ENCODE measurements at regions not wholly inside any gene's neighbourhood (a gene's known extent, or its start where the extent isn't known, plus 50 kb on each side); places are given as distances from the start of the nearest gene placed in this dataset.

DNA sequence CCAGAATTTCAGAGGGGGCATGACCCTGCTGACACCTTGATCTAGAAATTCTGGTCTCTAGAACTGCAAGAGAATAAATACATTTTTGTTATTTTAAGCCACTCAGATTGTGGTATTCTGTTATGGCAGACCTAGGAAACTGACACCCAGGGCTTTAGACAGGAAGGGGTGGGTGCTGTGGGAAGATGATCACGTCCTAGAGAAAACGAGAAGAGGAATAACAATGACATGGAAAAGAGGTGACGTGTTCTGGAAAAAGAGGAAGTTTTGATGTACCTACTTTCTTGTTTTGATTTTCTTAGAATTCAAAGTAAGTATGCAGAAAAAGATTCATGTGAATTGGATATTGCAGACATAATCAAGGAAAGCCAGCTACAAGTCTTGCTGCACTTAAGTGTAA is 232.9 kb upstream of the RUNX1 start:
- no peak for DNase-seq
- Histone ChIP-seq H4K20me1 (ENCODE audit: insufficient read depth) (no peaks in the 10 kb centered on the region), H3K9me3 (no peaks in the 10 kb centered on the region), H3K4me3 (ENCODE audit: low read depth in 2 of 2, low read length in 1 of 2) (no peak overlapping the region), H3K4me1 (ENCODE audit: control insufficient read depth in 1 of 2, insufficient read depth in 2 of 2, low read depth in 1 of 2, low read length in 1 of 2) (no peaks in the 10 kb centered on the region), H3F3A (replicated peaks; ENCODE audit: insufficient read depth) (no peaks in the 10 kb centered on the region), H3K9ac (no peak overlapping the region), H3K36me3 (replicated peaks in 1 of 2; ENCODE audit: control insufficient read depth in 1 of 2, insufficient read depth in 2 of 2, low read length in 1 of 2) (no peaks in the 10 kb centered on the region), H3K27ac (ENCODE audit: low read depth in 2 of 2, low read length in 1 of 2) (no peak overlapping the region), H3K4me2 (no peak overlapping the region), H3K79me2 (ENCODE audit: insufficient read depth) (no peaks in the 10 kb centered on the region), H3K27me3 (ENCODE audit: insufficient read depth) (no peaks in the 10 kb centered on the region), H2AFZ (ENCODE audit: low read depth) (no peak overlapping the region), H3K9me2 (no peaks in the 10 kb centered on the region)
- WGBS (ENCODE audit: low lambda C conversion rate) = 85% methylated on average over 3 of the region's 3 CpGs
- ChIA-PET POLR2A (no interaction called here), CTCF (no interaction called here)
- TF ChIP-seq GATA2 (CRISPR knock-in tag; IDR thresholded peaks at IDR 0.05) (no peak), SMC3 (IDR thresholded peaks at IDR 0.05; ENCODE audit: low read depth, low read length) (no peak), MEF2A (IDR thresholded peaks at IDR 0.05; ENCODE audit: borderline replicate concordance, low read depth) (no peak), FOXM1 (IDR thresholded peaks at IDR 0.05; ENCODE audit: low read depth) (no peak), JUND (IDR thresholded peaks at IDR 0.05) (no peak), RFX5 (IDR thresholded peaks at IDR 0.05; ENCODE audit: low read length) (no peak), CHD2 (IDR thresholded peaks at IDR 0.05; ENCODE audit: low read length, partially characterized antibody) (no peak), NFIC (IDR thresholded peaks at IDR 0.05; ENCODE audit: borderline replicate concordance) (no peak), TAF1 (IDR thresholded peaks at IDR 0.05; ENCODE audit: borderline replicate concordance, low read depth, low read length) (no peak), GABPA (IDR thresholded peaks at IDR 0.05; ENCODE audit: low read depth) (no peak), NRF1 (IDR thresholded peaks at IDR 0.05; ENCODE audit: low read depth, low read length) (no peak), RCOR1 (IDR thresholded peaks at IDR 0.05; ENCODE audit: low read length) (no peak), TCF12 (IDR thresholded peaks at IDR 0.05) (no peak), EP300 (IDR thresholded peaks at IDR 0.05; ENCODE audit: borderline replicate concordance in 1 of 2, low read depth in 1 of 2, low read length in 1 of 2) (no peak), EZH2phosphoT487 (IDR thresholded peaks at IDR 0.05; ENCODE audit: borderline replicate concordance, low read depth) (no peak), TEAD4 (IDR thresholded peaks at IDR 0.05; ENCODE audit: borderline replicate concordance, insufficient read depth) (no peak), RXRA (IDR thresholded peaks at IDR 0.05; ENCODE audit: borderline replicate concordance, low read depth) (no peak)
- TF ChIP-seq, protein P1, sequence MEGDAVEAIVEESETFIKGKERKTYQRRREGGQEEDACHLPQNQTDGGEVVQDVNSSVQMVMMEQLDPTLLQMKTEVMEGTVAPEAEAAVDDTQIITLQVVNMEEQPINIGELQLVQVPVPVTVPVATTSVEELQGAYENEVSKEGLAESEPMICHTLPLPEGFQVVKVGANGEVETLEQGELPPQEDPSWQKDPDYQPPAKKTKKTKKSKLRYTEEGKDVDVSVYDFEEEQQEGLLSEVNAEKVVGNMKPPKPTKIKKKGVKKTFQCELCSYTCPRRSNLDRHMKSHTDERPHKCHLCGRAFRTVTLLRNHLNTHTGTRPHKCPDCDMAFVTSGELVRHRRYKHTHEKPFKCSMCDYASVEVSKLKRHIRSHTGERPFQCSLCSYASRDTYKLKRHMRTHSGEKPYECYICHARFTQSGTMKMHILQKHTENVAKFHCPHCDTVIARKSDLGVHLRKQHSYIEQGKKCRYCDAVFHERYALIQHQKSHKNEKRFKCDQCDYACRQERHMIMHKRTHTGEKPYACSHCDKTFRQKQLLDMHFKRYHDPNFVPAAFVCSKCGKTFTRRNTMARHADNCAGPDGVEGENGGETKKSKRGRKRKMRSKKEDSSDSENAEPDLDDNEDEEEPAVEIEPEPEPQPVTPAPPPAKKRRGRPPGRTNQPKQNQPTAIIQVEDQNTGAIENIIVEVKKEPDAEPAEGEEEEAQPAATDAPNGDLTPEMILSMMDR (IDR thresholded peaks at IDR 0.05) = no peak
- TF ChIP-seq, protein P2, sequence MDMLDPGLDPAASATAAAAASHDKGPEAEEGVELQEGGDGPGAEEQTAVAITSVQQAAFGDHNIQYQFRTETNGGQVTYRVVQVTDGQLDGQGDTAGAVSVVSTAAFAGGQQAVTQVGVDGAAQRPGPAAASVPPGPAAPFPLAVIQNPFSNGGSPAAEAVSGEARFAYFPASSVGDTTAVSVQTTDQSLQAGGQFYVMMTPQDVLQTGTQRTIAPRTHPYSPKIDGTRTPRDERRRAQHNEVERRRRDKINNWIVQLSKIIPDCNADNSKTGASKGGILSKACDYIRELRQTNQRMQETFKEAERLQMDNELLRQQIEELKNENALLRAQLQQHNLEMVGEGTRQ (IDR thresholded peaks at IDR 0.05; ENCODE audit: borderline replicate concordance, low read depth, low read length) = no peak
- TF ChIP-seq, protein P3, sequence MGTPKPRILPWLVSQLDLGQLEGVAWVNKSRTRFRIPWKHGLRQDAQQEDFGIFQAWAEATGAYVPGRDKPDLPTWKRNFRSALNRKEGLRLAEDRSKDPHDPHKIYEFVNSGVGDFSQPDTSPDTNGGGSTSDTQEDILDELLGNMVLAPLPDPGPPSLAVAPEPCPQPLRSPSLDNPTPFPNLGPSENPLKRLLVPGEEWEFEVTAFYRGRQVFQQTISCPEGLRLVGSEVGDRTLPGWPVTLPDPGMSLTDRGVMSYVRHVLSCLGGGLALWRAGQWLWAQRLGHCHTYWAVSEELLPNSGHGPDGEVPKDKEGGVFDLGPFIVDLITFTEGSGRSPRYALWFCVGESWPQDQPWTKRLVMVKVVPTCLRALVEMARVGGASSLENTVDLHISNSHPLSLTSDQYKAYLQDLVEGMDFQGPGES (IDR thresholded peaks at IDR 0.05; ENCODE audit: low read depth, low read length) = no peak

Measured in SK-N-SH (cell line).